Type B pancreatic cell (in vitro differentiated cells): ENCODE measurements at regions not wholly inside any gene's neighbourhood (a gene's known extent, or its start where the extent isn't known, plus 50 kb on each side); places are given as distances from the start of the nearest gene placed in this dataset.

ENCODE experiments used
- DNase-seq: peaks from one replicate; pipeline ENCODE4 v3.0.0; 2021; ENCODE audit warnings: mixed read lengths; ENCODE audit not compliant: unreplicated experiment; ENCODE audit errors: extremely low spot score
- H3K27ac Mint-ChIP-seq: 2 replicates; pipeline ENCODE4 v1.8.0; 2021; ENCODE audit warnings: mild to moderate bottlenecking, mixed read lengths
- H3K27me3 Mint-ChIP-seq: 2 replicates; pipeline ENCODE4 v1.8.0; 2021; ENCODE audit warnings: mixed read lengths
- H3K36me3 Mint-ChIP-seq: 2 replicates; pipeline ENCODE4 v1.8.0; 2021; ENCODE audit warnings: mixed read lengths
- H3K4me1 Mint-ChIP-seq: one replicate; pipeline ENCODE4 v1.8.0; 2021; ENCODE audit warnings: mixed read lengths; ENCODE audit not compliant: unreplicated experiment
- H3K4me3 Mint-ChIP-seq: 2 replicates; pipeline ENCODE4 v1.8.0; 2021; ENCODE audit warnings: mild to moderate bottlenecking, mixed read lengths
- H3K9me3 Mint-ChIP-seq: 2 replicates; pipeline ENCODE4 v1.8.0; 2021; ENCODE audit warnings: mixed read lengths
- CTCF ChIP-seq: fragments of 200-600 bp; sonication (generic); conservative IDR thresholded peaks from 2 replicates; pipeline ENCODE4 v1.5.0; 2021; ENCODE audit warnings: antibody characterized with exemption, mild to moderate bottlenecking

GRCh38 chr18:75480487-75480886, 53.0 kb upstream of the SMIM21 start:
- peaks cover 6% of the 10 kb centered on the region for H3K4me1 Mint-ChIP-seq
- TF ChIP-seq CTCF: no peak
- no peak overlapping the region for H3K27ac Mint-ChIP-seq
- H3K27me3 Mint-ChIP-seq: peaks cover 7% of the 10 kb centered on the region
- no peak for DNase-seq
- H3K4me3 Mint-ChIP-seq: no peak overlapping the region
- peaks cover 18% of the 10 kb centered on the region for H3K9me3 Mint-ChIP-seq
- H3K36me3 Mint-ChIP-seq: peaks cover 5% of the 10 kb centered on the region

- Mint-ChIP-seq H3K4me3 (no peak overlapping the region), H3K27me3 (peaks cover 7% of the 10 kb centered on the region), H3K36me3 (peaks cover 5% of the 10 kb centered on the region), H3K9me3 (peaks cover 14% of the 10 kb centered on the region), H3K27ac (no peak overlapping the region), H3K4me1 (peaks cover 6% of the 10 kb centered on the region)
- DNase-seq: no peak
- TF ChIP-seq CTCF: peak; percentile 71
Observed at GRCh38 chr18:75478996-75479880, 51.7 kb upstream of the SMIM21 start.

DNA sequence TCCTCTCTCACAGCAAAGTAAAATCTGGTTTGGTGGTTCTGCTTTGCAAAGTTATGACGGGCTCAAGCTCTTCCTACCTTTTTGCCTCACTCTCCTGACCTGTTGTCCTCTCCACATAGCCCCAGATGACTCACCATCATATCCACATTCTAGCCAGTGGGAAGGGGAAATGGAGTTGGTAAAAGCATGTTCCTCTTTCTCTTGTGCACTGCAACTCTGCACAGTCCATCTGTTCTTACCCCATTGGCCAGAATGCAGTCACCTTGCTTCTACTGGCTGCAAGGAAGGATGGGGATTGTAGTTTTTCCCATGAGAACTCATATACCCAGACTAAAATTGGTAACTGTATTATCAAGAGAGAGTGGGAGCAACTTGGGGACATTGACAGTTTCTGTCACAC, 50.4 kb upstream of the SMIM21 start:
- Mint-ChIP-seq H3K27me3 (peaks cover 7% of the 10 kb centered on the region), H3K36me3 (peaks cover 4% of the 10 kb centered on the region), H3K4me3 (no peak overlapping the region), H3K4me1 (peaks cover 10% of the 10 kb centered on the region), H3K27ac (no peak overlapping the region), H3K9me3 (peaks cover 10% of the 10 kb centered on the region)
- DNase-seq: no peak
- no peak for TF ChIP-seq CTCF
